Fibroblast of skin of left quadriceps (primary cell): ENCODE measurements at regions not wholly inside any gene's neighbourhood (a gene's known extent, or its start where the extent isn't known, plus 50 kb on each side); places are given as distances from the start of the nearest gene placed in this dataset.
"Not testable (repeated sequence)": the region's sequence is repeated elsewhere in the genome, so short reads cannot be mapped to it uniquely, and the experiment has no call there.

ENCODE experiments used
- DNase-seq, 2 experiments: peaks; one replicate each; pipeline ENCODE4 v3.0.0-alpha.2; 2013; ENCODE audit warnings: low read depth in 2 of 2

GRCh38 chr14:41289025-41289424 lies 317.7 kb upstream of the LRFN5 start:
- DNase-seq: no peak

DNA sequence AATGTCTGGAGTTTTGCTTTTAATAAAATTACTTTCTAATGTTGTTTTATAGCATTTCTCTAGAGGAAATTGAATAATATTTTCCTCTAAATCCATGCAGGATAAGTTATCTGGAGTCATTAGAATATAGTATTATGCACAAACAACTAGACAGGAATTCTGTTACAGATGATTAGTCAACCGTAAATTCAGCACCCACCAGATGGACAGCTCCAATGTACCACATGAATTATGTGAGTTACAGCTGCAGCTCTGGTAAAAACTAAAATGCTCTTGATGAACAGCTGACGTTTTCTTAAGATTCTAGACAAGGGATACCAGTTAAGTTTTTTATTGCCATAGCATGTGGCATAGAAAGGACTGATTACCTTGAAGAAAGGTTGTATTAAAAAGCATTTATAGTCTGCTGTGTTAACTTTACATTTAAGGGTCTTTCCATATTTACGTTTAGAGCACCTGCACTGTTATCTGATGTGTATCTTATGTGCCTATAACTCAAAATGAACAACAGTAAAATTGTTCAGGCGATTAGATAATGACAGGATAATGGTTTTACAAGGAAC lies 321.4 kb upstream of the LRFN5 start:
- DNase-seq: peak in 1 of 2 experiments; percentile 10

- no peak for DNase-seq
Measured at GRCh38 chr14:41280745-41281144, 325.9 kb upstream of the LRFN5 start.

- no peak for DNase-seq
Measured at GRCh38 chr14:41277450-41277849, 329.2 kb upstream of the LRFN5 start.

- DNase-seq: no peak
Measured at GRCh38 chr14:41257476-41257875, 349.2 kb upstream of the LRFN5 start.

DNA sequence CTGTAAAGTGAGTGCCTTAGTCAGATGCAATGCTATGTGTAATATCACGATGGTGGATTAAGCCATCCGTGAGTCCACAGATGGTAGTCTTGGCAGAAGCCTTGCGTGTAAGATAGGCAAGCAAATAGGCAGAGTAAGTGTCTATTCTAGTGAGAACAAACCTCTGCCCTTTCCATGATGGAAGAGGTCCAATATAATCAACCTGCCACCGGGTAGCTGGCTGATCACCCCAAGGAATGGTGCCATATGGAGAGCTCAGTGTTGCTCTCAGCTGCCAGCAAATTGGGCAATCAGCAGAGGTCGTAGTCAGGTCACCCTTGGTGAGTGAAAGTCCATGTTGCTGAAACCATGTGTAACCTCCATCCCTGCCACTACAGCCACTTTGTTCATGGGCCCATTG lies 371.2 kb upstream of the LRFN5 start:
- DNase-seq: no peak

DNA sequence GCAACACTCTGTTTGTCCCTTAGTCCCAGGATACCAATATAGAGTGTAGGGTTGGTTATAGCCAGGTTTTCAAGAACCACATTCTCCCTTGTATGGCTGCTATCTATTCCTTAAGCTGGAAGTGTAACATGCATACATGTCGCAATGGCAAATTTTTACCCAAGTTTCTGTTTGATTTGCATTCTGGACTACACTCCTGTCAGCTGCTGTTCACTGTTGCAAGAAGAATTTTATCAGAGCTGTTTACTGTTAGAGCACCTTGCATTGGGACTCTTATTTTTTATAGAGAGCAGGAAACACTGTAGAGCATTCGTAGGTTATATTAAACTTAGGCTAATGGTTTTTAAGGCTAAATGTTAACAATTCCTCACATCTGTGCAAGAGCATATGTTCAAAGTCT lies 376.0 kb upstream of the LRFN5 start:
- no peak for DNase-seq

DNA sequence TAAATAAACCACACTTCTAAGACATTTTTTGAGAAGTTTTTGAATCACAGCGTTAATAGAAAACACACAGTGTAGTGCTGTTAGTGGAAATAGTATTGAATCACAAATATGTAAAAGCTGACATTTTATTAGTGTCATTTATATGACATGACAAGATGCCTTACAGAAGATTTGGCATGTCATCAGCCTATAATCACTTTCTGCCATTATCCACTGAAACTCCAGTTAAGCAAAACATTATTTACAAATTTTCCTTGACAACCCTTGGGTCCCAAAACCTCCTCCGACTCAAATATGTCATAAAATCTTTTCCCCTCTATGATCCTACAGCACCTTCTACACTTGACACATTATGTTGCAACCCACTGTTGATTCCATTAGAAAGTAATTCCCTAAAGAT lies 376.9 kb upstream of the LRFN5 start:
- DNase-seq: no peak

GRCh38 chr14:41225433-41225832 lies 381.2 kb upstream of the LRFN5 start:
- DNase-seq: no peak

DNA sequence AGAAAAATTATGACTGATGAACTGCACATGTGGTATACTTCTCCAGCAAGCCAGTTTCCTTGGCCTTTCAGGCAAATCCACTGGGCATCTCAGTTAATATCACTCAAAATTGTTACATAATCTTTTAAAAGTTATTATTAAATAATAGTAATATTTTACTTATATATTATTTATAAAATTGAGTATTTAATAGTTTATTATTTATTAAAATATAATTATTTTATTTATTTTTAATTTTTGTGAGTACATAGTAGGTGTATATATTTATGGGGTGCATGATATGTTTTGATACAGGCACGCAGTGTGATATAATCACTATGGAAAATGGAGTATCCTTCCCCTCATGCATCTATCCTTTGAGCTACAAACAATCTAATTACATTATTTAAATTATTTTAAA lies 384.1 kb upstream of the LRFN5 start:
- DNase-seq: no peak

GRCh38 chr14:41214978-41215377 lies 391.7 kb upstream of the LRFN5 start:
- not testable (repeated sequence) for DNase-seq

GRCh38 chr14:41201696-41202095 lies 405.0 kb upstream of the LRFN5 start:
- DNase-seq: no peak

GRCh38 chr14:41187868-41188267 lies 418.8 kb upstream of the LRFN5 start:
- no peak for DNase-seq

- DNase-seq: no peak
Measured at GRCh38 chr14:41171045-41171444, 435.6 kb upstream of the LRFN5 start.

DNA sequence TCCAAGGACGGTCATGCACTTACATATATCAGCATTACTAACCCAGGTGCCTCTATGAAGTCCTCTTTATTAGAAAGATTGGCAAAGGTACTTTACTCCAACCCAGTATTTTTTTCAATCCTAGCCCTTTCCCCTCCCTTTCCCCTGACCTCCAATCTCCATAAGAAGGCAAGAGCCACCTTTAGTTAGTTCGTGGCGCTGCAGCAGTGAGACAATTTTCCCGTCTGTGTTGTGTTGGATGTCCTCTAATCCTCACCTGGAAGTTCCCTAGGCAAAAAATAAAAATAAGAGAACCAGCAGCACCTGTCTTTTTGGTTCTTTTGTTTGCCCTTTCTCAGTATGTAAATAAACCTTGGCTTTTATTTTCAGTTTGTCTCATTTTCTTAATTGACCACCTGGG lies 439.6 kb upstream of the LRFN5 start:
- no peak for DNase-seq

- no peak for DNase-seq
Measured at GRCh38 chr14:41154143-41154807, 452.4 kb upstream of the LRFN5 start.

DNA sequence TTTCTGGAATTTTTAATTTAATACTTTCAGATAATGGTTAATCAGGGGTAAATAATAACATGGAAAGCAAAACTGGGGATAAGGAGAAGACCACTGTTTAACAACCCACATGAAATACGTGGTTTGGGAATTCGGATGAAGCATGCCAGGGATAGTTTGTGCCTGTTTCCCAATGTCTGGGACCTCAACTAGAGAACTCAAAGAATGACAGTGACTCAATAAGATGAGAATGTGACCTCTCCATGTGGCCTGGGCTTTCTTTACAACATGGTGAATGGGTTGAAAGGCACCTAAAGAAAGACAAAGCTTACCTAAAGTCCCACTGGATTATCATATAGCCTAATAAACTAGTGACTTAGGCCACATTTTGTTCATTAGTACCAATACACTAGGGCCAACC lies 460.3 kb upstream of the LRFN5 start:
- DNase-seq: no peak

GRCh38 chr14:41144370-41144769 lies 462.3 kb upstream of the LRFN5 start:
- DNase-seq: no peak

DNA sequence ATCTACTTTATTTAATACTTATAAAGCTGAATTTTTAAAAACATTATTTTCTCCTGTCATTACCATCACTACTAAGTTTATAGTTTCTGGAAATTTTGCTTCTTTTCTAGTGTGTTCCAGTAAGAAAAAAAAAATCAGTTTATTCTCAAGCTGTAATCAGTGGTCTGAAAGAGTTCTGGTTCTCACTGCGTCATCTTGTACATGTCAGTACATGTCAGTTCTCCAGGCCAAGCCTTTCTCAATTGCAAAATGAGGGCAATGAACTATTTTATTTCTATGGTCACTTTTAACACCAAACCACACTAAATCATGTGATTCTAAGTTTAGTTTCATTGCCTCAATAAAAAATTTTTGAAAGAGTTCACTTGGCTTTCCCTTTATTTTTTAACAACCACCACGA lies 468.9 kb upstream of the LRFN5 start:
- no peak for DNase-seq

GRCh38 chr14:41130274-41130673 lies 476.4 kb upstream of the LRFN5 start:
- no peak for DNase-seq

DNA sequence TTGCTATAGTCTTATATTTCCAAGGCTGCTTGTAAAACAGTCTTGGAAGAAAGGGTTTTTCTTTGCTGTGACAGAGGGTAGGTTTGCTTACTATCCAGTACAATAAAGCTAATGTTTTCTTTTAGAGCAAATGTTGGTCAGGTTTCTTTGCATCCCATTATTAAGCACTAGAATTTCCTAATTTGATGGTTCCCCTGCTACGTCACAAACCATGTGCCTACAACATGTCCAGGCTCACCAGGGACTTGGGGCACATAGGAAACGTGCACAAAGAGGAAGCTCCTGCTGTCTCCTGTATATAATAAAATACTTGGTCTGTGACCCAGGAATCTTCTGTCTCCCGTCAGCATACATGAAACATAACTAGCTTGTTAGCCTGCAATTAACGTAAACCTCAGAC lies 486.3 kb upstream of the LRFN5 start:
- no peak for DNase-seq

GRCh38 chr14:41096131-41096530 lies 510.5 kb upstream of the LRFN5 start:
- no peak for DNase-seq

GRCh38 chr14:41087056-41087455 lies 519.6 kb upstream of the LRFN5 start:
- no peak for DNase-seq

- no peak for DNase-seq
Measured at GRCh38 chr14:41073544-41073943, 533.1 kb upstream of the LRFN5 start.
